ENCODE measurements at regions not wholly inside any gene's neighbourhood (a gene's known extent, or its start where the extent isn't known, plus 50 kb on each side); places are given as distances from the start of the nearest gene placed in this dataset.

- Histone ChIP-seq H3K27ac (no peak overlapping the region), H3K4me3 (no peak overlapping the region)
Observed at GRCh38 chr21:38556390-38556789, 58.1 kb upstream of the ERG start.

- Histone ChIP-seq H3K4me3 (no peak overlapping the region), H3K27ac (no peak overlapping the region)
Observed at GRCh38 chr21:38561205-38561604, 62.9 kb upstream of the ERG start.

- H3K4me3 ChIP-seq: no peak overlapping the region
- no peak overlapping the region for H3K27ac ChIP-seq
Observed at GRCh38 chr21:38561613-38562581, 63.6 kb upstream of the ERG start.

- Histone ChIP-seq H3K4me3 (peak overlapping the region in 3 of 7 experiments; percentile 0 to 20 (median 2)), H3K27ac (peak overlapping the region in 1 of 21 experiments; percentile 28)
Observed at GRCh38 chr21:38567335-38567969, 69.2 kb upstream of the ERG start.

- Histone ChIP-seq H3K27ac (peak overlapping the region in 1 of 21 experiments; percentile 28), H3K4me3 (no peak overlapping the region)
Observed at GRCh38 chr21:38567970-38568360, 69.7 kb upstream of the ERG start.

- no peak overlapping the region for H3K27ac ChIP-seq
- H3K4me3 ChIP-seq: no peak overlapping the region
Observed at GRCh38 chr21:38569733-38570132, 71.5 kb upstream of the ERG start.

GRCh38 chr21:38570596-38570995 is 72.3 kb upstream of the ERG start:
- H3K27ac ChIP-seq: no peak overlapping the region
- no peak overlapping the region for H3K4me3 ChIP-seq

GRCh38 chr21:38574895-38575575 is 76.8 kb upstream of the ERG start:
- Histone ChIP-seq H3K27ac (no peak overlapping the region), H3K4me3 (no peak overlapping the region)

GRCh38 chr21:38577887-38578286 is 79.6 kb upstream of the ERG start:
- Histone ChIP-seq H3K27ac (no peak overlapping the region), H3K4me3 (no peak overlapping the region)

GRCh38 chr21:38590449-38591217 is 92.4 kb upstream of the ERG start:
- Histone ChIP-seq H3K4me3 (no peak overlapping the region), H3K27ac (no peak overlapping the region)

- H3K4me3 ChIP-seq: no peak overlapping the region
- no peak overlapping the region for H3K27ac ChIP-seq
Observed at GRCh38 chr21:38591218-38591537, 92.9 kb upstream of the ERG start.

- H3K4me3 ChIP-seq: no peak overlapping the region
- no peak overlapping the region for H3K27ac ChIP-seq
Observed at GRCh38 chr21:38596264-38597042, 98.2 kb upstream of the ERG start.

GRCh38 chr21:38597421-38597820 is 99.1 kb upstream of the ERG start:
- Histone ChIP-seq H3K27ac (no peak overlapping the region), H3K4me3 (no peak overlapping the region)

GRCh38 chr21:38598413-38598812 is 100.1 kb upstream of the ERG start:
- no peak overlapping the region for H3K4me3 ChIP-seq

GRCh38 chr21:38599381-38599975 is 101.2 kb upstream of the ERG start:
- H3K4me3 ChIP-seq: no peak overlapping the region

More at GRCh38 chr21:38598413-38598812, 100.1 kb upstream of the ERG start:
- no peak overlapping the region for H3K27ac ChIP-seq

GRCh38 chr21:38600106-38600505 is 101.8 kb upstream of the ERG start:
- no peak overlapping the region for H3K27ac ChIP-seq

More at GRCh38 chr21:38599381-38599975, 101.2 kb upstream of the ERG start:
- H3K27ac ChIP-seq: no peak overlapping the region

GRCh38 chr21:38605236-38605635 is 107.0 kb upstream of the ERG start:
- Histone ChIP-seq H3K27ac (no peak overlapping the region), H3K4me3 (no peak overlapping the region)

More at GRCh38 chr21:38600106-38600505, 101.8 kb upstream of the ERG start:
- H3K4me3 ChIP-seq: no peak overlapping the region

GRCh38 chr21:38609580-38609979 is 111.3 kb upstream of the ERG start:
- no peak overlapping the region for H3K4me3 ChIP-seq
- no peak overlapping the region for H3K27ac ChIP-seq

Measured in skin epidermis (tissue), 12 donors.